ENCODE measurements at regions not wholly inside any gene's neighbourhood (a gene's known extent, or its start where the extent isn't known, plus 50 kb on each side); places are given as distances from the start of the nearest gene placed in this dataset.

- no peak for TF ChIP-seq EP300 (IDR thresholded peaks at IDR 0.05)
- TF ChIP-seq CTCF (IDR thresholded peaks at IDR 0.05), result no peak
- TF ChIP-seq POLR2A (IDR thresholded peaks at IDR 0.05), result no peak
Observed at GRCh38 chr6:139742671-139743070, 368.2 kb upstream of the CITED2 start.
